SK-N-SH (cell line): ENCODE measurements at regions not wholly inside any gene's neighbourhood (a gene's known extent, or its start where the extent isn't known, plus 50 kb on each side); places are given as distances from the start of the nearest gene placed in this dataset.

Experiments
- CTCF ChIA-PET: fragments of 300-600, 350-600 bp; formaldehyde crosslinking; extraction: SDS; loops from one replicate; lab custom pipeline; 2021; lab: Yijun Ruan, JAX
- POLR2A ChIA-PET: fragments of 350-600 bp; sonication (Branson Sonifier 250); formaldehyde crosslinking; extraction: SDS; loops from one replicate; lab custom pipeline; 2020; ENCODE audit warnings: antibody characterized with exemption, inconsistent platforms; lab: Yijun Ruan, JAX
- DNase-seq: peaks from one replicate; pipeline ENCODE4 v3.0.0; 2012
- H2AFZ ChIP-seq: fragments of 200-600 bp; sonication (generic); 2 replicates; pipeline ENCODE4 v1.8.1; 2016; ENCODE audit warnings: antibody characterized with exemption, mild to moderate bottlenecking, low read depth
- H3F3A ChIP-seq: fragments of 200-600 bp; sonication (generic); replicated peaks from 2 replicates; pipeline ENCODE3; 2016; ENCODE audit warnings: antibody characterized with exemption, mild to moderate bottlenecking; ENCODE audit not compliant: insufficient read depth
- H3K27ac ChIP-seq, 2 experiments: fragments of 200-500 bp in 1 of 2; fragments of 200-600 bp in 1 of 2; sonication (Bioruptor generic) in 1 of 2; sonication (generic), shearing (Covaris generic) in 1 of 2; 2 replicates each; pipeline versions ENCODE4 v1.5.1 to v1.6.1; 2014 to 2016; ENCODE audit warnings: low read depth in 2 of 2, inconsistent platforms in 1 of 2, low read length in 1 of 2, mild to moderate bottlenecking in 1 of 2, mixed read lengths in 1 of 2
- H3K27me3 ChIP-seq: fragments of 200-600 bp; sonication (generic), shearing (Covaris generic); 2 replicates; pipeline ENCODE4 v1.6.1; 2016; ENCODE audit warnings: mixed run types; ENCODE audit not compliant: insufficient read depth
- H3K36me3 ChIP-seq, 2 experiments: fragments of 200-500 bp in 1 of 2; fragments of 200-600 bp in 1 of 2; sonication (Bioruptor generic) in 1 of 2; sonication (generic) in 1 of 2; replicated peaks in 1 of 2; 2 replicates each; pipeline versions ENCODE3 to v1.5.1; 2014 to 2016; ENCODE audit warnings: low read length in 1 of 2, mild to moderate bottlenecking in 1 of 2; ENCODE audit not compliant: insufficient read depth in 2 of 2, control insufficient read depth in 1 of 2
- H3K4me1 ChIP-seq, 2 experiments: fragments of 200-500 bp in 1 of 2; fragments of 200-600 bp in 1 of 2; sonication (Bioruptor generic) in 1 of 2; sonication (generic), shearing (Covaris generic) in 1 of 2; 2 replicates each; pipeline versions ENCODE4 v1.5.1 to v1.6.1; 2014 to 2016; ENCODE audit warnings: low read depth in 1 of 2, low read length in 1 of 2, mixed run types in 1 of 2; ENCODE audit not compliant: insufficient read depth in 2 of 2, control insufficient read depth in 1 of 2
- H3K4me2 ChIP-seq: fragments of 200-600 bp; sonication (generic), shearing (Covaris generic); 2 replicates; pipeline ENCODE4 v1.6.1; 2017; ENCODE audit warnings: mixed run types
- H3K4me3 ChIP-seq, 2 experiments: fragments of 200-500 bp in 1 of 2; fragments of 200-600 bp in 1 of 2; sonication (Bioruptor generic) in 1 of 2; sonication (generic), shearing (Covaris generic) in 1 of 2; 2 replicates each; pipeline versions ENCODE4 v1.5.1 to v1.8.1; 2014 to 2016; ENCODE audit warnings: low read depth in 2 of 2, inconsistent platforms in 1 of 2, low read length in 1 of 2, mild to moderate bottlenecking in 1 of 2, mixed read lengths in 1 of 2, moderate library complexity in 1 of 2
- H3K79me2 ChIP-seq: fragments of 200-600 bp; sonication (generic); 2 replicates; pipeline ENCODE4 v1.8.1; 2017; ENCODE audit warnings: mild to moderate bottlenecking; ENCODE audit not compliant: insufficient read depth
- H3K9ac ChIP-seq: fragments of 200-600 bp; sonication (generic); 2 replicates; pipeline ENCODE4 v1.6.1; 2017; ENCODE audit warnings: mixed run types
- H3K9me2 ChIP-seq: fragments of 200-600 bp; sonication (generic); 2 replicates; pipeline ENCODE4 v1.6.1; 2017; ENCODE audit warnings: mixed run types
- H3K9me3 ChIP-seq: fragments of 200-600 bp; sonication (generic); 2 replicates; pipeline ENCODE4 v1.6.1; 2017; ENCODE audit warnings: mixed run types, mild to moderate bottlenecking, moderate library complexity
- H4K20me1 ChIP-seq: fragments of 200-600 bp; sonication (generic); 2 replicates; pipeline ENCODE4 v1.6.1; 2017; ENCODE audit warnings: mild to moderate bottlenecking, mixed run types; ENCODE audit not compliant: insufficient read depth
- EZH2phosphoT487 ChIP-seq: fragments of 200-600 bp; sonication (generic); IDR thresholded peaks from 2 replicates; pipeline ENCODE4 v1.6.1; 2017; ENCODE audit warnings: low read depth, mixed run types, mild to moderate bottlenecking, antibody characterized with exemption, moderate library complexity, borderline replicate concordance
- FOXJ3 ChIP-seq: sonication (generic); formaldehyde crosslinking; IDR thresholded peaks from 2 replicates; pipeline ENCODE4 v1.5.1; 2020; ENCODE audit warnings: mild to moderate bottlenecking, missing genetic modification reagents
- FOXM1 ChIP-seq: IDR thresholded peaks from 2 replicates; pipeline ENCODE4 v1.4.0; 2012; ENCODE audit warnings: low read depth, mild to moderate bottlenecking
- GABPA ChIP-seq: IDR thresholded peaks from 2 replicates; pipeline ENCODE4 v1.4.0; 2012; ENCODE audit warnings: low read depth, mild to moderate bottlenecking
- GATA2 ChIP-seq: sonication (generic); formaldehyde crosslinking; IDR thresholded peaks from 2 replicates; pipeline ENCODE4 v1.5.0; 2020; ENCODE audit warnings: mild to moderate bottlenecking, missing genetic modification reagents
- JUND ChIP-seq: IDR thresholded peaks from 2 replicates; pipeline ENCODE4 v1.4.0; 2012
- MXI1 ChIP-seq: IDR thresholded peaks from 2 replicates; pipeline ENCODE4 v1.6.1; 2012; ENCODE audit warnings: mild to moderate bottlenecking, low read depth, low read length, improper control_type of control experiment
- POLR2AphosphoS5 ChIP-seq: IDR thresholded peaks from 2 replicates; pipeline ENCODE4 v1.6.1; 2012; ENCODE audit warnings: low read depth, low read length
- RFX5 ChIP-seq: IDR thresholded peaks from 2 replicates; pipeline ENCODE4 v1.6.1; 2012; ENCODE audit warnings: mild to moderate bottlenecking, improper control_type of control experiment, low read length
- SIN3A ChIP-seq: IDR thresholded peaks from 2 replicates; pipeline ENCODE4 v1.6.1; 2012; ENCODE audit warnings: low read depth, mild to moderate bottlenecking, low read length, moderate library complexity, borderline replicate concordance
- TAF1 ChIP-seq: IDR thresholded peaks from 2 replicates; pipeline ENCODE4 v1.6.1; 2012; ENCODE audit warnings: low read depth, mild to moderate bottlenecking, low read length, moderate library complexity, borderline replicate concordance
- YY1 ChIP-seq: IDR thresholded peaks from 2 replicates; pipeline ENCODE4 v1.4.0; 2012; ENCODE audit warnings: low read depth, mild to moderate bottlenecking
- WGBS: methylation state at CpG from one replicate; pipeline ENCODE4 v1.1.6; 2017; ENCODE audit warnings: low lambda C conversion rate; 5-methylcytosine and 5-hydroxymethylcytosine counted together
- TF ChIP-seq, protein P1 (sequence below): IDR thresholded peaks from 2 replicates; pipeline ENCODE4; 2012
- TF ChIP-seq, protein P2 (sequence below): fragments of 200-600 bp; sonication (generic); IDR thresholded peaks from 2 replicates; pipeline ENCODE4 v1.6.1; 2017; ENCODE audit warnings: antibody characterized with exemption, mild to moderate bottlenecking, moderate library complexity

DNA sequence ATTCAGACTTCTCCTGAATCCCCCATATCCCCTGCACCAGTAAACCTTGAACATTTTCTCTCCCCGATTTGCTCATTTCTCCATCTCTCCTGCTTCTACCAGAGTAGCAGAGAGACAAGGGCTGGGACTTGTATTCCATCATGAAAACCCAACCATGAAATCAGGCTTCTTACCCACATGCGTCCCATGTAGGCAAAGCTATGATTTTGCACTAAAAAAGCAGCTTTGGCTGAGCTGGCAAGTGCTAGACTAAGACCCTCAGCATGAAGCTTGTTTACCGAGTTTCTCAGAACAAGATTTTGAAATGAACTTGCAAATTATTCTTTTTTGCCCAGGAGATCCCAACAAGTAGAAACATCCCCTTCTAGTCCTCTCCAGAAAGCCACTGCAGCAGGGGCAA is 80.3 kb upstream of the RFLNA start (continued):
- no peak for TF ChIP-seq YY1
- TF ChIP-seq MXI1: no peak
- TF ChIP-seq TAF1: no peak
- TF ChIP-seq, all 33 proteins: peak for 0

DNA sequence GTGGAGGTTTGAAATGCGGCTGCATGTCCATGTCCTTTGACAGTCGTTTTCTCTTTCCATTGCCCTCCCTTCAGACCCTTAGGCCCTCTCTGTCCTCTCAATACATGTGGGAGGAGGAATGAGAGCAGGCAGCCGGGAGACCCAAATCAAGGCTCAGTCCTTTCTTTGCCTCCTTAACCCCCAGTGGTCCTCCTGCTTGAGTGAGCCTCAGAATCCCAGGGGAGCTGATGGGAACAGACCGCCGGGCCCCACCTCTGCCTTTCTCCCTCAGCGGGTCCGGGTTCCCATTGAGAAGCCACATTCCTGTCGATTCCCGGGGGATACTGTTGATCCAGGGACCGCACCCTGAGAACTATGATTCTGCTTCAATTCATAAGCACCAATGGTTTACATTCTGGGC is 77.9 kb upstream of the RFLNA start:
- Histone ChIP-seq H4K20me1 (no peaks in the 10 kb centered on the region), H3K4me3 (no peak overlapping the region), H3K9me3 (no peaks in the 10 kb centered on the region), H3F3A (no peaks in the 10 kb centered on the region), H3K9ac (no peak overlapping the region), H3K79me2 (no peaks in the 10 kb centered on the region), H3K4me1 (no peaks in the 10 kb centered on the region), H3K36me3 (no peaks in the 10 kb centered on the region), H3K27ac (no peak overlapping the region), H2AFZ (no peak overlapping the region), H3K27me3 (no peaks in the 10 kb centered on the region; the same call in 1 of the 2 replicates), H3K9me2 (no peaks in the 10 kb centered on the region), H3K4me2 (no peak overlapping the region)
- ChIA-PET POLR2A (no interaction called here), CTCF (no interaction called here)
- TF ChIP-seq POLR2AphosphoS5: no peak
- TF ChIP-seq RFX5: no peak
- TF ChIP-seq EZH2phosphoT487: no peak
- no peak for TF ChIP-seq GABPA
- TF ChIP-seq JUND: no peak
- TF ChIP-seq TAF1: no peak
- TF ChIP-seq, protein P1, sequence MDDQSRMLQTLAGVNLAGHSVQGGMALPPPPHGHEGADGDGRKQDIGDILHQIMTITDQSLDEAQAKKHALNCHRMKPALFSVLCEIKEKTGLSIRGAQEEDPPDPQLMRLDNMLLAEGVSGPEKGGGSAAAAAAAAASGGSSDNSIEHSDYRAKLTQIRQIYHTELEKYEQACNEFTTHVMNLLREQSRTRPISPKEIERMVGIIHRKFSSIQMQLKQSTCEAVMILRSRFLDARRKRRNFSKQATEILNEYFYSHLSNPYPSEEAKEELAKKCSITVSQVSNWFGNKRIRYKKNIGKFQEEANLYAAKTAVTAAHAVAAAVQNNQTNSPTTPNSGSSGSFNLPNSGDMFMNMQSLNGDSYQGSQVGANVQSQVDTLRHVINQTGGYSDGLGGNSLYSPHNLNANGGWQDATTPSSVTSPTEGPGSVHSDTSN: no peak
- no peak for TF ChIP-seq GATA2 (CRISPR knock-in tag)
- TF ChIP-seq FOXM1: no peak
- DNase-seq: no peak
- 72% methylated on average over 9 of the region's 10 CpGs for WGBS

DNA sequence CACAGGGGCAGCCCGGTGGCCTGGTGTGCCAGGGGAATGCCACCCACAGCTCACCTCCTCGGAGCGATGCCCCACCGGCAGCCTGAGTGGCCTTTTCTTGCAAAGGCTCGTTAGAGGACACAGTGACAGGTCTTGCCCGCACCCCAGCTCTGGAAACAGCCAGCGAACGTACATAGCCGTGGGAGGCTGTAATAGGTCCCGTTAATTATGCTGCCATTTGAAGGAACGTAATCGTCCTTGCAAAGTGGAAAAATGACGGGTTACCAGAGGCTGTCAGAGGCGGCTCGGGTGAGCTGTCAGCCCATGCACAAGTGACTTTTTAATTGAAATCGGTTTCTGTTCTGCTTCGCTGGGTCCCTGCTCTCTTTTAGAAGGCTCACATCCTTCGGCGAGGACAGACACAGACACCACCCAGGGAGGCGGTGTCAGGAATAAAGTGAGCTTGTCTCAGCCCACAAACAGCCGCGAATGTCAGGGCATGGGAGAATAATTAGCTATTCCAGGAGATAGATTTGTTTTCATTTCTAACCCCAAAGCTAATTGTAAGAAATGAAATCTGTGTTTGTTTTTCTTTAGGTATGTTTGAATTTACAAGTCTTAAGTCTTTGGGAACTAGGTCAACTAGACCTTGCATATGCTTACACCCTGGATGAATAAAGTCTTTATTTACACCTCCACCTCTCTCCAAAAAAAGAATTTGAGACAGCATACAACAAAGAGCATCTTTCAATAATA is 77.2 kb upstream of the RFLNA start:
- DNase-seq: peak; percentile 31
- H3K4me2 ChIP-seq: peak overlapping the region; percentile 58
- no peaks in the 10 kb centered on the region for H3K36me3 ChIP-seq
- H3F3A ChIP-seq: no peaks in the 10 kb centered on the region
- ChIA-PET CTCF (interaction anchor here (1.1 kb wide), 1 partner anchor 188 kb away, joined by 3 read pairs; no protein-coding TSS in a partner anchor), POLR2A (no interaction called here)
- no peak overlapping the region for H3K9ac ChIP-seq
- H3K9me2 ChIP-seq: no peaks in the 10 kb centered on the region
- TF ChIP-seq, protein P2, sequence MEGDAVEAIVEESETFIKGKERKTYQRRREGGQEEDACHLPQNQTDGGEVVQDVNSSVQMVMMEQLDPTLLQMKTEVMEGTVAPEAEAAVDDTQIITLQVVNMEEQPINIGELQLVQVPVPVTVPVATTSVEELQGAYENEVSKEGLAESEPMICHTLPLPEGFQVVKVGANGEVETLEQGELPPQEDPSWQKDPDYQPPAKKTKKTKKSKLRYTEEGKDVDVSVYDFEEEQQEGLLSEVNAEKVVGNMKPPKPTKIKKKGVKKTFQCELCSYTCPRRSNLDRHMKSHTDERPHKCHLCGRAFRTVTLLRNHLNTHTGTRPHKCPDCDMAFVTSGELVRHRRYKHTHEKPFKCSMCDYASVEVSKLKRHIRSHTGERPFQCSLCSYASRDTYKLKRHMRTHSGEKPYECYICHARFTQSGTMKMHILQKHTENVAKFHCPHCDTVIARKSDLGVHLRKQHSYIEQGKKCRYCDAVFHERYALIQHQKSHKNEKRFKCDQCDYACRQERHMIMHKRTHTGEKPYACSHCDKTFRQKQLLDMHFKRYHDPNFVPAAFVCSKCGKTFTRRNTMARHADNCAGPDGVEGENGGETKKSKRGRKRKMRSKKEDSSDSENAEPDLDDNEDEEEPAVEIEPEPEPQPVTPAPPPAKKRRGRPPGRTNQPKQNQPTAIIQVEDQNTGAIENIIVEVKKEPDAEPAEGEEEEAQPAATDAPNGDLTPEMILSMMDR: no peak
- TF ChIP-seq EZH2phosphoT487 (no peak), FOXJ3 (CRISPR knock-in tag) (no peak), SIN3A (no peak), GABPA (no peak)
- peak overlapping the region; percentile 43 for H2AFZ ChIP-seq
- WGBS: 36% methylated on average over 22 of the region's 22 CpGs
- no peaks in the 10 kb centered on the region for H3K9me3 ChIP-seq
- no peaks in the 10 kb centered on the region for H4K20me1 ChIP-seq
- H3K4me1 ChIP-seq: no peaks in the 10 kb centered on the region
- no peak overlapping the region for H3K27ac ChIP-seq
- peak overlapping the region in 1 of 2 experiments; percentile 36; a peak in 1 of 4 replicates for H3K4me3 ChIP-seq
- H3K79me2 ChIP-seq: no peaks in the 10 kb centered on the region
- no peaks in the 10 kb centered on the region; the same call in 1 of the 2 replicates for H3K27me3 ChIP-seq
